ENCODE measurements at regions not wholly inside any gene's neighbourhood (a gene's known extent, or its start where the extent isn't known, plus 50 kb on each side); places are given as distances from the start of the nearest gene placed in this dataset.

DNA sequence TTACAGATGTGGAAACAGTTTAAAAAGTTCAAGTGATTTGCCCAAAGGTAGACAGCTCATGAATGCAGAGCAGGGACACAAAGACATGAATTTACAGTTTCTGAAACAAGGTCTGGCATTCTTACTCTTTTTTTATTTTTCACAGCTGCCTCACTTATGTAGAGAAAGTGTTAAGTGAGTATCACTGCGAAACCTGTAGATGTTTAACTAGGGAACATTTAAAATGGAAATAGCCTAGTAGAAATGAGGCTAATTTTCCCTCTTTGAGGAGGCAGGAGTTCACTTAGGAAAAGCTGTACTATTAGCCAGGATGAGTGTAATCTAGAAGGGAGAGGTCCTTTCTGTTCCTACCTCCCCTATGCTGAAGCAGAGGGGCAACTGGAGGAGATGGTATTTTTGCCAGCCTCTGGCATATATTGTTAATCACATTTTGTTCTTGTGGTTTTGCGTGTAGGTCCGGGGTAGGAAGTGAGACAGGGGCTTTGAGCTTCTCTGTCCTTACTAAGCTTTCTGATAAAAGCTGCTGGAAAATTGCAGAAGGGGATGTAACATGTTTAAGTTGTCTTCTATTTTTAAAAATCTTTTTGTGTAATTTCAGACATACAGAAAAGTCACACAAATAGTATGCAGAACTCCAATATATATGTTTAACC is 492.8 kb upstream of the NR3C2 start:
- TF ChIP-seq, protein P1, sequence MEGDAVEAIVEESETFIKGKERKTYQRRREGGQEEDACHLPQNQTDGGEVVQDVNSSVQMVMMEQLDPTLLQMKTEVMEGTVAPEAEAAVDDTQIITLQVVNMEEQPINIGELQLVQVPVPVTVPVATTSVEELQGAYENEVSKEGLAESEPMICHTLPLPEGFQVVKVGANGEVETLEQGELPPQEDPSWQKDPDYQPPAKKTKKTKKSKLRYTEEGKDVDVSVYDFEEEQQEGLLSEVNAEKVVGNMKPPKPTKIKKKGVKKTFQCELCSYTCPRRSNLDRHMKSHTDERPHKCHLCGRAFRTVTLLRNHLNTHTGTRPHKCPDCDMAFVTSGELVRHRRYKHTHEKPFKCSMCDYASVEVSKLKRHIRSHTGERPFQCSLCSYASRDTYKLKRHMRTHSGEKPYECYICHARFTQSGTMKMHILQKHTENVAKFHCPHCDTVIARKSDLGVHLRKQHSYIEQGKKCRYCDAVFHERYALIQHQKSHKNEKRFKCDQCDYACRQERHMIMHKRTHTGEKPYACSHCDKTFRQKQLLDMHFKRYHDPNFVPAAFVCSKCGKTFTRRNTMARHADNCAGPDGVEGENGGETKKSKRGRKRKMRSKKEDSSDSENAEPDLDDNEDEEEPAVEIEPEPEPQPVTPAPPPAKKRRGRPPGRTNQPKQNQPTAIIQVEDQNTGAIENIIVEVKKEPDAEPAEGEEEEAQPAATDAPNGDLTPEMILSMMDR (IDR thresholded peaks at IDR 0.05) = no peak
- no peak for TF ChIP-seq POLR2A (IDR thresholded peaks at IDR 0.05)
